ENCODE measurements at regions not wholly inside any gene's neighbourhood (a gene's known extent, or its start where the extent isn't known, plus 50 kb on each side); places are given as distances from the start of the nearest gene placed in this dataset.

DNA sequence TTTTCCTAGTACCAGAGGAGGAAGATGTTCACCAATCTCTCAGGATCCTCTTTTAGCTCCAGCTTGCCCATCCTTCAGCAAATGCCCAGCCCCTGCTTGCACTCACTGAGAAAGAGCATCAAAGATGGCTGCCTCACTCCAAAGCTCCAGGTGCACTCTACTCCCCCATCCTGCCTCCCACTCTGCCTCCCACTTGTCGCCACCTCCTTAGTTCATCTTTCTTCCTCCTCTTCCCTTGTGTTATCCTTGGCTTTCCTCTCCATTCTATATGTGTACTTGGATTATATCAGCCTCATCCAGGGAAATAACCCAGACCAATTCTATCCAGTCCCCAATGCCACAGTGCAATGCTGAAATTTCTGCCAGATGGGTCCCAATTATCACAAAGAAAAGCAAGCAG is 87.1 kb upstream of the CPLX2 start:
- TF ChIP-seq, protein P1, sequence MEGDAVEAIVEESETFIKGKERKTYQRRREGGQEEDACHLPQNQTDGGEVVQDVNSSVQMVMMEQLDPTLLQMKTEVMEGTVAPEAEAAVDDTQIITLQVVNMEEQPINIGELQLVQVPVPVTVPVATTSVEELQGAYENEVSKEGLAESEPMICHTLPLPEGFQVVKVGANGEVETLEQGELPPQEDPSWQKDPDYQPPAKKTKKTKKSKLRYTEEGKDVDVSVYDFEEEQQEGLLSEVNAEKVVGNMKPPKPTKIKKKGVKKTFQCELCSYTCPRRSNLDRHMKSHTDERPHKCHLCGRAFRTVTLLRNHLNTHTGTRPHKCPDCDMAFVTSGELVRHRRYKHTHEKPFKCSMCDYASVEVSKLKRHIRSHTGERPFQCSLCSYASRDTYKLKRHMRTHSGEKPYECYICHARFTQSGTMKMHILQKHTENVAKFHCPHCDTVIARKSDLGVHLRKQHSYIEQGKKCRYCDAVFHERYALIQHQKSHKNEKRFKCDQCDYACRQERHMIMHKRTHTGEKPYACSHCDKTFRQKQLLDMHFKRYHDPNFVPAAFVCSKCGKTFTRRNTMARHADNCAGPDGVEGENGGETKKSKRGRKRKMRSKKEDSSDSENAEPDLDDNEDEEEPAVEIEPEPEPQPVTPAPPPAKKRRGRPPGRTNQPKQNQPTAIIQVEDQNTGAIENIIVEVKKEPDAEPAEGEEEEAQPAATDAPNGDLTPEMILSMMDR (conservative IDR thresholded peaks at IDR 0.05), result no peak
- H3K27ac ChIP-seq, result no peak overlapping the region

DNA sequence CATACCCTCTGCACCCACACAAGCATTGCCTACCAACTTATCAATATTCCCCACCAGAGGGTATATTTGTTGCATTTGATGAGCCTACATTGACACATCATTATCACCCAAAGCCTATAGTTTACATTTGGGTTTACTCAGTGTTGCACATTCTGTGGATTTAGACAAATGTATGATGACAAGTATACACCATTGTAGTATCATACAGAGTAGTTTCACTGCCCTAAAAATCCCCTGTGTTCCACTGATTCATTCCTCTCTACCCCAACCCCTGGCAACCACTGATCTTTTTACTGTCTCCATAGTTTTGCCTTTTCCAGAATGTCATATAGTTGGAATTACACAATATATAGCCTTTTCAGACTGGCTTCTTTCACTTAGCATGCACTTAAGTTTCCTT is 85.7 kb upstream of the CPLX2 start:
- no peak overlapping the region for H3K27ac ChIP-seq
- TF ChIP-seq, protein P1 (conservative IDR thresholded peaks at IDR 0.05), result no peak

- H3K27ac ChIP-seq, result no peak overlapping the region
- TF ChIP-seq, protein P1 (conservative IDR thresholded peaks at IDR 0.05), result no peak
Observed at GRCh38 chr5:175788155-175788787, 83.1 kb upstream of the CPLX2 start.

DNA sequence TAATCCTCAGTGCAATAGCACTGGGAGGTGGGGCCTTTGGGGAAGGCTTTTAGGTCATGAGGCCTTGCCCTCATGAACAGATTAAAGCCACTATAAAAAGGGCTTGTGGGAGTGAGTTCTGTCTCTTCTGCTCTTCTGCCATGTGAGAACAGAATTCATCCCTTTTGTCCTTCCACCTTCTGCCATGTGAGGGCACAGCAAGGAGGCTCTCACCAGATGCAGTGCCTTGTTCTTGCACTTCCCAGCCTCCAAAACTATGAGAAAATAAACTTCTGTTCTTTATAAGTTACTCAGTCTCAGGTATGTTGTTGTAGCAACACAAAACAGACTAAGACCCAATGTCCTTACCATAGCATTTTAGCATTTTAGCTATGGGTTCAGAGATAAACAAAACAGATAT is 81.7 kb upstream of the CPLX2 start:
- TF ChIP-seq, protein P1 (conservative IDR thresholded peaks at IDR 0.05), result no peak
- H3K27ac ChIP-seq, result no peak overlapping the region

DNA sequence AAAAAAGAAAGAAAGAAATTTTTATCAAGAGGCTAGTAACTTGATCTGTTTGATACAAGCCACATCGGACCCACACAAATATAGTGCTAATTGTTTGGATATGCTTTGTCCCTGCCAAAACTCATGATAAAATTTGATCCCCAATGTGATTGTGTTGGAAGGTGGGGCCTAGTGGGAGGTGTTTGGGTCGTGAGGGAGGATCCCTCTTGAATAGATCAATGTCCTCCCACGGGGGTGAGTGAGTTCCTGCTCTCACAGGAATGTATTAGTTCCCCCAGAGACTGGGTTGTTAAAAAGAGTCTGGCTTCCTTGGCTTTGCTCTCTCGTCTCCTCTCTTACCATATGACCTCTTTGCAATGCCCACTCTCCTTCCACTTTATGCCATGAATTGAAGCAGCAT is 80.6 kb upstream of the CPLX2 start:
- H3K27ac ChIP-seq, result no peak overlapping the region
- TF ChIP-seq, protein P1 (conservative IDR thresholded peaks at IDR 0.05), result no peak

- TF ChIP-seq, protein P1 (conservative IDR thresholded peaks at IDR 0.05), result no peak
- H3K27ac ChIP-seq, result peak overlapping the region; percentile 100
Observed at GRCh38 chr5:175795959-175796358, 75.4 kb upstream of the CPLX2 start.

- peak overlapping the region; percentile 100 for H3K27ac ChIP-seq
- TF ChIP-seq, protein P1 (conservative IDR thresholded peaks at IDR 0.05), result no peak
Observed at GRCh38 chr5:175796536-175797499, 74.6 kb upstream of the CPLX2 start.

Data from VCaP (cell line).